ENCODE measurements at regions not wholly inside any gene's neighbourhood (a gene's known extent, or its start where the extent isn't known, plus 50 kb on each side); places are given as distances from the start of the nearest gene placed in this dataset.

DNA sequence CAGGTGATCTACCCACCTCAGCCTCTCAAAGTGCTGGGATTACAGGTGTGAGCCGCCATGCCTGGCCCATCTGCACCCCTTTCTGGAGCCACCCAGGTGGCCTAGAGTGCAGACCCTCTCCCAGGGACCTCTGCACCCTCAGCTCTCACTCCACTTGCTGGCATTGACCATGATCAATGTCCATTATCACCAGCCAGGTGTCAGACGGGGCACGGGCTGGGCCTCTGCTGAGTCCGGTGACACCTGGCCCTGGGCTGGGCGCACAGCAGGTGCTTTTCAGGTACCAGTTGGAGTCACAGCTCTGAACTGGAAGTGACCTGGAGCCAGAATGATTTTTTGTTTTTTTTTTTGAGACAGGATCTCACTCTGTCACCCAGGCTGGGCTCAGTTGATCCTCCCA is 91.8 kb upstream of the PMEPA1 start:
- Histone ChIP-seq H3K4me1 (ENCODE audit: low read length) (no peaks in the 10 kb centered on the region), H3K27me3 (ENCODE audit: low read depth, low read length) (peaks cover 56% of the 10 kb centered on the region), H4K20me1 (ENCODE audit: insufficient read depth, low read length) (no peaks in the 10 kb centered on the region), H3K27ac (ENCODE audit: low read length) (no peak overlapping the region), H3K4me2 (ENCODE audit: low read length) (no peak overlapping the region), H3K9me3 (ENCODE audit: insufficient read depth, low read length) (no peaks in the 10 kb centered on the region), H3K79me2 (ENCODE audit: low read length) (no peaks in the 10 kb centered on the region), H3K4me3 (ENCODE audit: low read length) (no peak overlapping the region), H2AFZ (ENCODE audit: low read depth, low read length) (no peak overlapping the region), H3K9ac (ENCODE audit: low read length) (no peak overlapping the region), H3K36me3 (replicated peaks; ENCODE audit: low read depth, low read length) (no peaks in the 10 kb centered on the region)
- TF ChIP-seq CTCF (IDR thresholded peaks at IDR 0.05; ENCODE audit: low read depth, low read length) (no peak), EZH2phosphoT487 (IDR thresholded peaks at IDR 0.05; ENCODE audit: low read depth) (no peak)

GRCh38 chr20:57800791-57801430 is 91.1 kb upstream of the PMEPA1 start:
- Histone ChIP-seq H3K27ac (ENCODE audit: low read length) (no peak overlapping the region), H3K9me3 (ENCODE audit: insufficient read depth, low read length) (no peaks in the 10 kb centered on the region), H3K4me3 (ENCODE audit: low read length) (no peak overlapping the region), H3K4me1 (ENCODE audit: low read length) (no peaks in the 10 kb centered on the region), H3K4me2 (ENCODE audit: low read length) (no peak overlapping the region), H3K27me3 (ENCODE audit: low read depth, low read length) (peaks cover 50% of the 10 kb centered on the region), H3K36me3 (replicated peaks; ENCODE audit: low read depth, low read length) (no peaks in the 10 kb centered on the region), H3K79me2 (ENCODE audit: low read length) (no peaks in the 10 kb centered on the region), H3K9ac (ENCODE audit: low read length) (no peak overlapping the region), H2AFZ (ENCODE audit: low read depth, low read length) (no peak overlapping the region), H4K20me1 (ENCODE audit: insufficient read depth, low read length) (no peaks in the 10 kb centered on the region)
- no peak for TF ChIP-seq CTCF (IDR thresholded peaks at IDR 0.05; ENCODE audit: low read depth, low read length)
- no peak for TF ChIP-seq EZH2phosphoT487 (IDR thresholded peaks at IDR 0.05; ENCODE audit: low read depth)

GRCh38 chr20:57797401-57797800 is 87.6 kb upstream of the PMEPA1 start:
- TF ChIP-seq EZH2phosphoT487 (IDR thresholded peaks at IDR 0.05; ENCODE audit: low read depth) = no peak
- H3K4me1 ChIP-seq (ENCODE audit: low read length) = no peaks in the 10 kb centered on the region
- H3K4me3 ChIP-seq (ENCODE audit: low read length) = no peak overlapping the region
- no peak overlapping the region for H3K27ac ChIP-seq (ENCODE audit: low read length)
- H3K27me3 ChIP-seq (ENCODE audit: low read depth, low read length) = peaks cover 40% of the 10 kb centered on the region
- H3K4me2 ChIP-seq (ENCODE audit: low read length) = no peak overlapping the region
- no peak overlapping the region for H3K9ac ChIP-seq (ENCODE audit: low read length)
- no peaks in the 10 kb centered on the region for H3K36me3 ChIP-seq (replicated peaks; ENCODE audit: low read depth, low read length)
- H2AFZ ChIP-seq (ENCODE audit: low read depth, low read length) = no peak overlapping the region
- H4K20me1 ChIP-seq (ENCODE audit: insufficient read depth, low read length) = no peaks in the 10 kb centered on the region
- H3K9me3 ChIP-seq (ENCODE audit: insufficient read depth, low read length) = no peaks in the 10 kb centered on the region
- no peaks in the 10 kb centered on the region for H3K79me2 ChIP-seq (ENCODE audit: low read length)

DNA sequence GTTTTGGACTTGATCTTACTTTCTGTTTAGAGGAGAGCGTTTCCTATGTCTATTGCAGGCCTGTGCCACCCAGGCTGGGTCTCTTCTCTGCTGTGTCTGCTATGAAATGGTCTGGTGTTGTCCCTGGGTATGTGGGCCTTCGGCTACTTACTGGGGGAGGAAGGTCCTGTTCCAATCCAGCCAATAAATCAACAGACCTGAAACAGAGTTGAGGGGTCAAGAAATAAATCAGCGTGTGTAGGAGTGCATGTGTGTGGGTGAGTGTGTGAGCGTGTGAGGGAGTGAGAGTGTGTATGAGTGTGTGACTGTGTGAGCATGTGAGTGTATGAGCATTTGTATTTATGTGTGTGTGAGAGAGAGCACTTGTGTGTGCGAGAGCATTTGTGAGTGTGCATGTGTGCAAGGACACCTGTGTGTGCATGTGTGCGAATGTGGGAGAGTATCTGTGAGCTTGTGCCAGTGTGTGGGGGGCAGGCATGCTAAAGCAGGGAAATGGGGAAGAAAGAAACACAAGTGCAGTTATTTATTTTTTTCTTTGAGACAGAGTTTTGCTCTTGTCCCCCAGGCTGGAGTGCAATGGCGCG is 86.3 kb upstream of the PMEPA1 start:
- Histone ChIP-seq H3K9ac (ENCODE audit: low read length) (no peak overlapping the region), H4K20me1 (ENCODE audit: insufficient read depth, low read length) (no peaks in the 10 kb centered on the region), H3K27ac (ENCODE audit: low read length) (no peak overlapping the region), H3K4me2 (ENCODE audit: low read length) (no peak overlapping the region), H3K36me3 (replicated peaks; ENCODE audit: low read depth, low read length) (no peaks in the 10 kb centered on the region), H3K27me3 (ENCODE audit: low read depth, low read length) (peaks cover 45% of the 10 kb centered on the region), H3K9me3 (ENCODE audit: insufficient read depth, low read length) (no peaks in the 10 kb centered on the region), H3K4me3 (ENCODE audit: low read length) (no peak overlapping the region), H3K79me2 (ENCODE audit: low read length) (no peaks in the 10 kb centered on the region), H2AFZ (ENCODE audit: low read depth, low read length) (no peak overlapping the region), H3K4me1 (ENCODE audit: low read length) (no peaks in the 10 kb centered on the region)
- TF ChIP-seq EZH2phosphoT487 (IDR thresholded peaks at IDR 0.05; ENCODE audit: low read depth) (no peak), CTCF (IDR thresholded peaks at IDR 0.05; ENCODE audit: low read depth, low read length) (no peak)
